GM06990 (cell line): ENCODE measurements at regions not wholly inside any gene's neighbourhood (a gene's known extent, or its start where the extent isn't known, plus 50 kb on each side); places are given as distances from the start of the nearest gene placed in this dataset.
A peak's percentile ranks its signal among the peaks of the same experiment; 100 is the strongest.

Experiments used
- DNase-seq: peaks from one replicate; pipeline ENCODE4 v3.0.0-alpha.2; 2011; ENCODE audit not compliant: insufficient read length; ENCODE audit errors: extremely low read depth
- H3K27me3 ChIP-seq: replicated peaks from 2 replicates; pipeline ENCODE4 v1.6.0; 2011; ENCODE audit warnings: low read length; ENCODE audit not compliant: control insufficient read depth, insufficient read depth
- H3K36me3 ChIP-seq: 2 replicates; pipeline ENCODE4 v1.5.1; 2011; ENCODE audit warnings: low read length; ENCODE audit not compliant: control insufficient read depth, insufficient read depth
- H3K4me3 ChIP-seq: replicated peaks from 2 replicates; pipeline ENCODE4 v1.5.1; 2011; ENCODE audit warnings: low read depth, mild to moderate bottlenecking, control low read depth, low read length
- CTCF ChIP-seq: IDR thresholded peaks from 2 replicates; pipeline ENCODE4 v1.5.1; 2011; ENCODE audit warnings: low read length, control low read depth, mild to moderate bottlenecking, inconsistent platforms; ENCODE audit not compliant: insufficient read depth, poor library complexity, severe bottlenecking

GRCh38 chr16:62661435-62661834 lies 625.2 kb upstream of the CDH8 start:
- Histone ChIP-seq H3K36me3 (no peaks in the 10 kb centered on the region), H3K4me3 (no peak overlapping the region), H3K27me3 (no peaks in the 10 kb centered on the region)
- no peak for TF ChIP-seq CTCF
- no peak for DNase-seq

- Histone ChIP-seq H3K4me3 (no peak overlapping the region), H3K27me3 (no peaks in the 10 kb centered on the region), H3K36me3 (no peaks in the 10 kb centered on the region)
- no peak for DNase-seq
- TF ChIP-seq CTCF = no peak
Observed at GRCh38 chr16:62657116-62657515, 620.9 kb upstream of the CDH8 start.

DNA sequence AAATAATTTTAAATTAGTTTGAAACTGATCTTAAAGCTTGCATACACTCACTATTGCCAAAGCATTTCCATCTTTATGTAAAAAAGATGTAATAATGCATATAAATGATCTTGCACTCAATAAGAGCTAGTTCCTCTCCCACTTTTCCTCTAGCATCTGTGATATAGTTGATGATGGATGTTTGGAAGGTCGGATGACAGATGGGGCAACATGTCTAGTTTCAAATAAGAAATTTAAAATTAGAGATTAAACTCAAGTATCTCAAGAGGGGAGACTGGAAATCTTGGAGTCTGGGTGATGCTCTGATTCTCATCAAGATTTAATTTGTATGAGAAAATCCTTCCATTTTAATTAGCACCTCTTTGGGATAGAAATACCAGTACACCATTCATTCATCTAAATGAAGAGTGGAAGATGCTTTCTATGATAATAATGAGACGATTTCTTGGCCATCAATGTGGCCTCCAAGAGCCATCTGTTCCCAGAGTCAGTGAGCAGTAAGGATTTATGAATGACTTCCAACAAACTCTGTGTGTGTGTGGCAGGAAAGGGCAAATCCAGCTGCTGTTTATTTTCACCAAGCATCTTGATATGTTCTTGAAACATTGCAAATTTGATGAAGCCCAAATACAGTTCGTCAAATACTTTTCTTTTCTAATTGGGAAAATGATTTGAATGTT lies 616.3 kb upstream of the CDH8 start:
- H3K4me3 ChIP-seq = no peak overlapping the region
- no peak for TF ChIP-seq CTCF
- H3K27me3 ChIP-seq = no peaks in the 10 kb centered on the region
- no peak for DNase-seq
- H3K36me3 ChIP-seq = no peaks in the 10 kb centered on the region

GRCh38 chr16:62648256-62648655 lies 612.0 kb upstream of the CDH8 start:
- TF ChIP-seq CTCF = no peak
- no peaks in the 10 kb centered on the region for H3K27me3 ChIP-seq
- H3K4me3 ChIP-seq = no peak overlapping the region
- DNase-seq = no peak
- no peaks in the 10 kb centered on the region for H3K36me3 ChIP-seq

GRCh38 chr16:62644030-62644812 lies 608.0 kb upstream of the CDH8 start:
- DNase-seq = peak; percentile 43
- H3K4me3 ChIP-seq = no peak overlapping the region
- H3K36me3 ChIP-seq = no peaks in the 10 kb centered on the region
- TF ChIP-seq CTCF = no peak
- no peaks in the 10 kb centered on the region for H3K27me3 ChIP-seq
